Activated CD4-positive, alpha-beta T cell treated with anti-CD3 and anti-CD28 coated beads, Interleukin-2, amount 10 ng/mL, durations not matched to agents 24 days and 14 days (primary cell): ENCODE measurements at regions not wholly inside any gene's neighbourhood (a gene's known extent, or its start where the extent isn't known, plus 50 kb on each side); places are given as distances from the start of the nearest gene placed in this dataset.
"Not testable (repeated sequence)": the region's sequence is repeated elsewhere in the genome, so short reads cannot be mapped to it uniquely, and the experiment has no call there.

ENCODE experiments used
- DNase-seq: peaks from one replicate; pipeline ENCODE4 v3.0.0; 2022
- H3K27ac Mint-ChIP-seq: one replicate; pipeline ENCODE4 v1.8.0; 2022; ENCODE audit warnings: mild to moderate bottlenecking, mixed read lengths
- H3K27me3 Mint-ChIP-seq: one replicate; pipeline ENCODE4 v1.8.0; 2022; ENCODE audit warnings: mixed read lengths
- H3K36me3 Mint-ChIP-seq: one replicate; pipeline ENCODE4 v1.8.0; 2022; ENCODE audit warnings: low read depth, mild to moderate bottlenecking, mixed read lengths
- H3K4me1 Mint-ChIP-seq: one replicate; pipeline ENCODE4 v1.8.0; 2021; ENCODE audit warnings: mixed read lengths
- H3K4me3 Mint-ChIP-seq: one replicate; pipeline ENCODE4 v1.8.0; 2022; ENCODE audit warnings: mild to moderate bottlenecking, moderate library complexity, mixed read lengths
- H3K9me3 Mint-ChIP-seq: one replicate; pipeline ENCODE4 v1.8.0; 2021; ENCODE audit warnings: mixed read lengths
- intact Hi-C: fragments of 100-400 bp; cut with micrococcal nuclease; formaldehyde crosslinking; loops from one replicate; pipeline ENCODE4 v1.15.1; 2023

DNA sequence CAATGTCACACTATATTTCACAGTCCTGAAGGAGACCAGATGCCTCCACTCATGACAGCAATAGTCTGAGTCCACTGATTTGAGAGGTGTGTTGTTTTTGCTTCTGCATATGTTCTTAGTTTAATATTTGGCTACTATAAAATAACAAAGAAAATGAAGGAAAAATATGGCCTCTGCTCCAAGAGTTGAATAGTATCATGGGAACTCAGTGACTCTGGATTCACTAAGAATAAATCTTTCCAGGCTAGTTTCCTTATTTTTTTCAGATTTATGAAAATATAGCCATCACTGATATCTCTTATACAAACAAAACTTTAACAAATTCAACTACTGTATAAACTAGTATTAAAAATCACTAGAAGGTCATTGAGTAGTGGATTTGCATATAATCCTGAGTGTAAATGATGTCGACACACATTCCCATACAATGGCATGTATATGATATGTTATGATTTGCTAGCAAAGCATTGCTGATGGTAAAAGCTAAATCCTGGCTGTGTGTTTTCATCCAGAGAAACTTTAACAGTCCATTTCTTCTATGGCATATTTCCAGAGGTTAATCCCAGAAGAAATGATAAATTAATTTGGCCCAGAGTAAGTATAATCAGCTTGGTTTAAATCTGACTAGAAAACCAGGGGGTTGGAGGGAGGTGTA lies 66.0 kb upstream of the VIPR2 start:
- Mint-ChIP-seq H3K4me1 (peaks cover 2% of the 10 kb centered on the region), H3K9me3 (no peaks in the 10 kb centered on the region), H3K36me3 (no peaks in the 10 kb centered on the region), H3K27me3 (peaks cover 2% of the 10 kb centered on the region), H3K4me3 (no peak overlapping the region), H3K27ac (no peak overlapping the region)
- DNase-seq, result no peak
- intact Hi-C loops, result no loop called here

DNA sequence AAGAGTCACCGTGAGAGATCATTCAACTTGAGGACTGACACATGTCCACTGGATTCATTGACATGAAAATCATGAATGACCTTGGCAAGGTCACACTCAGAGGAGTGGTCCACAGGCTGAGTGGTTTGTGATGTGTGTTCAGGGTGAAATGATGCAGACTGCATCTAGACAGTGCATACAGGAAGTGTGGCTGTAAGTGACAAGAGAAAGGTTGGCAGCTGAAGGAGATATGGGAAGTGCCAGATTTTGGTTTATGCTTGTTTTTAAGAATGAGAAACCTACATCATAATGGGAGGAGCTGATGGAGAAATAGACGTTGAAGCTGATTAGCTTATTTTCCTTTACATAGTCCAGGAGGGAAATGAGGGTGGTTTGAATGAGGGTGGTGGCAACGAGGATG lies 64.8 kb upstream of the VIPR2 start:
- H3K27ac Mint-ChIP-seq, result no peak overlapping the region
- peaks cover 2% of the 10 kb centered on the region for H3K4me1 Mint-ChIP-seq
- no peaks in the 10 kb centered on the region for H3K9me3 Mint-ChIP-seq
- H3K4me3 Mint-ChIP-seq, result no peak overlapping the region
- no peaks in the 10 kb centered on the region for H3K36me3 Mint-ChIP-seq
- peaks cover 5% of the 10 kb centered on the region for H3K27me3 Mint-ChIP-seq
- DNase-seq, result peak; percentile 54
- intact Hi-C loops, result no loop called here

DNA sequence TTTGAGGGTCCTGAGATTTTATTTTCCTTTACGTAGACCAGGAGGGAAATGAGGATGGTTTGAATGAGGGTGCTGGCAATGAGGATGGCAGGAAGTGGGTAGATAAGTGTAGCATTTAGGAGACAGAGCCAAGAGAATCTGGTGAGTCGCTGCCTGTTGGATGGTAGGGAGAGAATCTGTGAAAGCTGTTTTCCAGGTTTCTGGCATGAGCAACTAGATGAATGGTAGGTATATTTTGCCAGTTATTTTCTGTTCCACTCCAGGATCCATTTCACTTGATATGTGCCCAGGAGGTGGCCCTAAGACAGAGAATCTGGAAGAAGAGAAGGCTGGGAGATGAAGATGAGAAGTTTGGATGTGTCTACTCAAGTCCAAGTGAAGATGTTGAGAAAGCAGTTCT lies 63.3 kb upstream of the VIPR2 start:
- peaks cover 5% of the 10 kb centered on the region for H3K27me3 Mint-ChIP-seq
- DNase-seq, result peak; percentile 34
- intact Hi-C loops, result no loop called here
- no peak overlapping the region for H3K4me3 Mint-ChIP-seq
- peaks cover 2% of the 10 kb centered on the region for H3K4me1 Mint-ChIP-seq
- H3K36me3 Mint-ChIP-seq, result no peaks in the 10 kb centered on the region
- no peak overlapping the region for H3K27ac Mint-ChIP-seq
- no peaks in the 10 kb centered on the region for H3K9me3 Mint-ChIP-seq

DNA sequence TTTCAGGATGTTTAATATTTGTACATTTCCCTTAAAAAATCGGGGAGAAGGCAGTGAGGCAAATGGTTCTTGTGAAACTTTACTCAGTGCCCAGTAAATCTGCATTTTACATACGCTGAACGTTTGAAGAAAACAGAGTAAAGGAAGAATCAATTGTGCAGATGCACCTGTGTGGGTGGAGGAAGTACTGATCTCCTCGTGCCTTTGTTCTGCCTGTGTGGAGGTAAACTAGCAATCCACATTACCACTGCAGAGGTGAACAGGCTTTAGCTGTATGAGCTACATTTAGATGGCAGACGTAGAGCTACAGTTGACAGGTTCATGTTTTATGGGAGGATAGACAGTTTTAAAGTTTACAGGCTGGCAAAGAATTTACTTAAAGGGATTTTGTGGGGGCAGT lies 62.7 kb upstream of the VIPR2 start:
- Mint-ChIP-seq H3K4me3 (no peak overlapping the region), H3K4me1 (peaks cover 2% of the 10 kb centered on the region), H3K27ac (no peak overlapping the region), H3K9me3 (no peaks in the 10 kb centered on the region), H3K27me3 (peaks cover 5% of the 10 kb centered on the region), H3K36me3 (no peaks in the 10 kb centered on the region)
- peak; percentile 51 for DNase-seq
- intact Hi-C loops, result no loop called here

DNA sequence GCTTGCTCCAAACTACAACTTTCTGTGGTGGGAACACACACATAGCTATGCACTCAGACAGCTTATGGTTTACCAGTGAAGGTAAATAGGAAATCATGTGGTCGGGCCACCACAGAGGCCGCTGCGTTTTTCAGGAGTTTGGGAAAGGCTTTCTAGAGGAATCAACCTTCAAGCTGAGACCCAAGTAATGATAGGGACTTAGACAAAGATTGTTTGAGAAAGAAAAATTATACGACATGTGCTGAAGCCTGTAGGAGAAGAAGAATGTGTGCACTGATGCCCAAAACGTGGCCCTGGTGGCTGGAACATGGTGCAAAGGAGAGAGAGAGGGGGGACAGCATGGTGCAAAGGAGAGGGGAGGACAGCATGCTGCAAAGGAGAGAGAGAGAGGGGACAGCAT lies 61.2 kb upstream of the VIPR2 start:
- no peak overlapping the region for H3K4me3 Mint-ChIP-seq
- H3K9me3 Mint-ChIP-seq, result no peaks in the 10 kb centered on the region
- no peak for DNase-seq
- peaks cover 2% of the 10 kb centered on the region for H3K4me1 Mint-ChIP-seq
- no peaks in the 10 kb centered on the region for H3K36me3 Mint-ChIP-seq
- peaks cover 5% of the 10 kb centered on the region for H3K27me3 Mint-ChIP-seq
- intact Hi-C loops, result no loop called here
- no peak overlapping the region for H3K27ac Mint-ChIP-seq

DNA sequence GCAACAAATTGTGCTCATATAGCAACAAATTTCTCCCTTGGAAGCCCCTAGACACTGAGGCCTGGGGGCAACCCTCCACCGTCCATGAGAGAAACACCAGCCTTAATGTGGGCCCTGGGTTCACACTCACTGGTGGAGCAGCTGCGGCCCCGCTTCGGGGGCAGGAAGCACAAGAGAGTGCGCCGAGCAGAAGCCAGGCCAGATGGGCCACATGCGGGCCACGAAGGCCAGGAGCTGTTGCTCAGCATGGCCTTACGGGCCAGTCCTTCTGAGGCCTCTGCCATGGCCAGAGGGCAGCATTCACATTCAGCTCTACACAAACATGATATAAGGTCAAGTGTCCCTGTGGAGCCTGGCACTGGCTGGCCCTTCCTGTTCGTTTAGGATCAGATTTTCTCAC lies 60.0 kb upstream of the VIPR2 start:
- Mint-ChIP-seq H3K4me3 (no peak overlapping the region), H3K27ac (no peak overlapping the region), H3K4me1 (peaks cover 2% of the 10 kb centered on the region), H3K27me3 (peaks cover 5% of the 10 kb centered on the region), H3K9me3 (no peaks in the 10 kb centered on the region), H3K36me3 (no peaks in the 10 kb centered on the region)
- peak; percentile 41 for DNase-seq
- intact Hi-C loops, result no loop called here

DNA sequence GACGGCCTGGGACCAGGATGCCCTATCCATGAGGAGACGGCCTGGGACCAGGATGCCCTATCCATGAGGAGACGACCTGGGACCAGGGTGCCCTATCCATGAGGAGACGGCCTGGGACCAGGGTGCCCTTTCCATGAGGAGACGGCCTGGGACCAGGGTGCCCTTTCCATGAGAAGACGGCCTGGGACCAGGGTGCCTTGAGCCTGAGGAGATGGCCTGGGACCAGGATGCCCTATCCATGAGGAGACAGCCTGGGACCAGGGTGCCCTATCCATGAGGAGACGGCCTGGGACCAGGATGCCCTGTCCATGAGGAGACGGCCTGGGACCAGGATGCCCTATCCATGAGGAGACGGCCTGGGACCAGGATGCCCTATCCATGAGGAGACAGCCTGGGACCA lies 58.6 kb upstream of the VIPR2 start:
- not testable (repeated sequence) for H3K27me3 Mint-ChIP-seq, H3K4me3 Mint-ChIP-seq, H3K36me3 Mint-ChIP-seq

DNA sequence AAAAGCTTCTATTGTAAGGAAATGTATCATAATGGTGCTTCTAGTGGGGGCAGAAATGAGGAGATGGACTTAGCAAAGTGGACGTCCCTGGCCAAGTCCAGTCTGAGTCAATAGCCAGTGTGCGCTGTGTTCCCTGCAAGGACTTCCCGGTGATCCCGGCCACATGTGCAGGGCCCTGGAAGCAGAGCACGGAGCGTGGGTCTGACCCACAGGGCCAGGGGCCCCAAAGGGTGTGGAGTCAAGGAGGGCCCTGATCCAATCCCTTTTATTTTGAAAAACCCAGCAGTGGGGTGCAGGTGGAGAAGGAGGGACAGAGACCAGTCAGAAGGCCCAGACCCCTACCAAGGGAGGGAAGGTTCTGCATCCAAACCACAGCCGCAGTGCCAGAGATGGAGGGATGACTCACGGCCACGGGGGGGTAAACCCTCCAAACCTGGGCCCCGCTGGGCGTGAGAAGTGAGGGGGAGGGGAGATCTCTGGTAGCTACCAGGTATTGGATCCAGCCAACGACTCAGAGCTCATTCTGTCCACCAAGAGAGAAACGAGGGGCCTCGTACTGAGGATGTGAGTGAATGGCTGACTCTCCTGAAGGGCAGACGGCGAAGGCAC lies 57.2 kb upstream of the VIPR2 start:
- Mint-ChIP-seq H3K36me3 (no peaks in the 10 kb centered on the region), H3K27ac (no peak overlapping the region), H3K9me3 (no peaks in the 10 kb centered on the region), H3K4me3 (no peak overlapping the region), H3K27me3 (peaks cover 5% of the 10 kb centered on the region), H3K4me1 (peaks cover 15% of the 10 kb centered on the region)
- intact Hi-C loops, result no loop called here
- DNase-seq, result peak; percentile 52

More for the DNA sequence above, 58.6 kb upstream of the VIPR2 start:
- H3K9me3 Mint-ChIP-seq, H3K27ac Mint-ChIP-seq, intact Hi-C loops, H3K4me1 Mint-ChIP-seq: not testable (repeated sequence)
- peak; percentile 49 for DNase-seq

DNA sequence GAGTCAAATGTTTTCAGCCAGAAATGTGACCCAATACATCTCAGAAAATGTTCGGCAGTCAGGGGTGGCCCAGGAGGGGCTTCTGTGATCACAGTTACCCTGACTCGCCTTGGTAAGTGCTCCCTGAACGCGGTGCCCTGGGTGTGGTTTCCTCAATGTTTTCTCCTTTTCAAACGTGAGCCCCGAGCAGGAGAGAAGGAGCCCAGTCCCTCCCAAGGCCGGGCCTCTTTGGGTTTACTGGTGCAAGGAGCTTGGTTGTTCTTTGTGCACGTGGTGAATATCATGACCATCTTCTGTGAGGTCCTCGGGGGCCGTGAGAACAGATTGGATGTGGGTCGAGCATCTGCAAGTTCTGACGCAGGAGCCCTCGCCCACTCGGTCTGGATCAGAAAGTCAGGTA lies 55.8 kb upstream of the VIPR2 start:
- no peak overlapping the region for H3K27ac Mint-ChIP-seq
- no peaks in the 10 kb centered on the region for H3K36me3 Mint-ChIP-seq
- H3K9me3 Mint-ChIP-seq, result no peaks in the 10 kb centered on the region
- no peak for DNase-seq
- peaks cover 21% of the 10 kb centered on the region for H3K4me1 Mint-ChIP-seq
- H3K4me3 Mint-ChIP-seq, result no peak overlapping the region
- intact Hi-C loops, result no loop called here
- peaks cover 2% of the 10 kb centered on the region for H3K27me3 Mint-ChIP-seq

DNA sequence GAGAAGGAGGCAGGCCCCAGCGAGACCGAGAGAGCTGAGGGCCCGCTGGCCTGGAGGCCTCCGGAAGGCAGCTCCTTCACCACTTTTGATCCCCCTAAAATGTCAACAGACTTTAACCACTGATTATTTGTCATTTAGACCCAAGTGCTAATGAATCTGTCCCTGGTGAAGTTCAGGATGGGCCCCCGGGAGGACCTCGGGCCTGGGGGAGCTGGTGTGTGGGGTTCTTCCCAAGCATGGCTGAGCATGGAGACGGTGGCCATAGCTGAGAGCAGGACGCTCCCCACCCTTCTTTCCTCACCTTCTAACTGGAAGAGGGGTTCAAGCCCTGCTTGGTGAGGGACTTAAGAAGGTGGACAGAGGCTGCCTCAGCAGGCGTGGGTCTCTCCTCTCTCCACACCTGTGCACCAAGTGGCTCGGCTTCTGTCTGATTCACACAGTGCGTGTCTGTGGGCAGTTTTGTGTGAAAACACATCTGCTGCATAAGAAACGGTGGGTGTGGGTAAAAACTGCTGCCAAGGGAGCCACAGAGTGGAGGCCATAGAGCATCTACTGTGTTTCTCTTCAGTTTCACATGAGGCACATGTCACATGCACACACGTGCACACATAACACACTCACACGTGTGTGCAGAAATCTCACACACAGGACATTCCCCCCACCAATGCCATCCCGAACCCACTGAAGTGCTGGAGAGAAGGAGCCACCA lies 53.5 kb upstream of the VIPR2 start:
- peaks cover 23% of the 10 kb centered on the region for H3K4me1 Mint-ChIP-seq
- peak overlapping the region; percentile 79 for H3K4me3 Mint-ChIP-seq
- DNase-seq, result peak; percentile 56
- H3K27ac Mint-ChIP-seq, result peak overlapping the region; percentile 97
- intact Hi-C loops, result loop anchor here (5.0 kb wide), 2 partner anchors 181 to 541 kb away; no protein-coding TSS in a partner anchor
- no peaks in the 10 kb centered on the region for H3K36me3 Mint-ChIP-seq
- no peaks in the 10 kb centered on the region for H3K27me3 Mint-ChIP-seq
- no peaks in the 10 kb centered on the region for H3K9me3 Mint-ChIP-seq

DNA sequence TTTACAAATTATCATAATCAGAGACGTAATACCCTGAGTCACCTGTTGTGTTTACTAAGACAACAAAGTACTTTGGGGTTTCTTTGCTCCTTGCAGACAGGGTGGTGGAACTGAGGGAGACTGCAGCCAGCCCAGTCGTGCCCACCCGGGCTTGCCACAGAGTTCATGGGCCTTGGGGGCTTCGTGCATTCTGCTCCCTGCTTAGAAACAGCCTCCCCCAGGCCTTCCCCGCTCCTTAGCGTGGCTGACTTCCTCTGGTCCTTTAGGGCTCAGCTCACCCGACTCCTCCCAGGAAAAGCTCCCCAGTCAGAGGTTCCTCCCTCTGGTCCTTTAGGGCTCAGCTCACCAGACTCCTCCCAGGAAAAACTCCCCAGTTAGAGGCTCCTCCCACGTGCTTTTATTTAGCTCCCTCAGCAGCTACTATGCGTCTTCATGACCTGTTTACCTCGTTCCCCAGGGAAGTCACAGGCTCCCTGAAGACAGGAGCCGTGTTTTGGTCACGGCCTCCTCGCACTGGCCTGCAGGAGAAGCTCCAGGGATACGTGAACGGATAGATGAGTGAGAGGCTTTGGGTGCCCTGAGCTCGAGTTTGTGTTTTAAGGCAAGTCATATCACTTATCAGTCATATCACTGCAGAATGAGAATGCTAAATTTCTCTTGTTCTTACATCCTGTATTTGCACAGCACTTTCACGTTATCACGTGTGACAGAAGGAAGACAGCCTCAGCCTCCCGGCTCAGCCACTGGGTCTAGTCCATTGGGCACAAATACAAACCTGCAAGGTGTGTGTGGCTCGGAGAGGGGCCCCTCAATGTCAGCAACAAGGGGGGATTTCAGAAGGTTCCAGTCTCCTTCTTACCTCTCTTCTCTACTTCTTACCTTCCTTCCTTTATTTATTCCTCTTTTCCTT lies 52.7 kb upstream of the VIPR2 start:
- no peaks in the 10 kb centered on the region for H3K9me3 Mint-ChIP-seq
- H3K27me3 Mint-ChIP-seq, result no peaks in the 10 kb centered on the region
- peaks cover 23% of the 10 kb centered on the region for H3K4me1 Mint-ChIP-seq
- peak; percentile 85 for DNase-seq
- H3K36me3 Mint-ChIP-seq, result no peaks in the 10 kb centered on the region
- peak overlapping the region; percentile 79 for H3K4me3 Mint-ChIP-seq
- intact Hi-C loops, result loop anchor here (2.0 to 5.0 kb wide), 3 partner anchors 55 to 540 kb away; no protein-coding TSS in a partner anchor
- H3K27ac Mint-ChIP-seq, result peak overlapping the region; percentile 97

DNA sequence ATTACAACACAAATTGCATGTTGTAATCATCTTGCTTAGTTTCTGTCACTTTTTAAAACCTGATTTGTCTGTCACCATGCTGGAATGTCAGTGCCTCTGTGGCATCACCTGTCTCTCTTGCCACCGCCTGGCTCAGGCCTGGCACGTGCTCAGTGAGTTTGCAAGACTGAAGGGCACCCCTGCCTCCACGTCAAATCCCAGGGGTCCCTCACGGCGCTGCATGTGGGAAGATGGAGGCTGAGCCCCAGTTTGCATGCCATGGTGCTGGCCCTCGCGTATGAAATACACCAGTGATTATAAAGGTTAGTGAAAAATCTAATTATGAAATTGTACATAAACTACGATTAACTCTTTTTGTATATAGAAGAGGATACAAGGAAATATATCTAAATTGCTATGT lies 51.9 kb upstream of the VIPR2 start:
- Mint-ChIP-seq H3K27ac (no peak overlapping the region), H3K9me3 (no peaks in the 10 kb centered on the region), H3K36me3 (no peaks in the 10 kb centered on the region), H3K4me1 (peaks cover 25% of the 10 kb centered on the region), H3K27me3 (no peaks in the 10 kb centered on the region), H3K4me3 (peak overlapping the region; percentile 49)
- DNase-seq, result peak; percentile 55
- intact Hi-C loops, result loop anchor here (2.0 to 5.0 kb wide), 3 partner anchors 54 to 539 kb away; no protein-coding TSS in a partner anchor

DNA sequence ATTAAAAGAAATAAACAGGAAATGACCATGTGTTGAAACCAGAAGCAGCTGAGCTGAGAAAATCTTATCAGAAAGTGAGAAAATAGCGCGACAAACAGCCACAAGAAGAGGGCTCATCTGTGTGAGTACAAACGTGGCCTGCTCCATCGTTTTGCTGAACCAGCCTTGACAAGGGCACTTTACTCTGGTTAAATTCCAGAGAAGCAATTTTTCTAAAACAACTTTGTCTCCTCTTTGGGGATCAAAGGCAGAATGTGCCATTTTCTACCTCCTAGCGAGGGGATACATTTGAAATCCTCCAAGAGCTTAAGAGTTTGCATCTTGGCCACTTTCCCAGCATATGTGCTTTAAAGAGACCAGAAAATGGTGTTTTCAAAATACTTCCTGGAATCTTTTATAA lies 51.3 kb upstream of the VIPR2 start:
- Mint-ChIP-seq H3K36me3 (no peaks in the 10 kb centered on the region), H3K4me3 (no peak overlapping the region), H3K9me3 (no peaks in the 10 kb centered on the region), H3K27ac (peak overlapping the region; percentile 32), H3K27me3 (no peaks in the 10 kb centered on the region), H3K4me1 (peaks cover 25% of the 10 kb centered on the region)
- intact Hi-C loops, result loop anchor here (2.0 to 5.0 kb wide), 3 partner anchors 53 to 539 kb away; no protein-coding TSS in a partner anchor
- DNase-seq, result peak; percentile 76
